ENCODE measurements at regions not wholly inside any gene's neighbourhood (a gene's known extent, or its start where the extent isn't known, plus 50 kb on each side); places are given as distances from the start of the nearest gene placed in this dataset.

DNA sequence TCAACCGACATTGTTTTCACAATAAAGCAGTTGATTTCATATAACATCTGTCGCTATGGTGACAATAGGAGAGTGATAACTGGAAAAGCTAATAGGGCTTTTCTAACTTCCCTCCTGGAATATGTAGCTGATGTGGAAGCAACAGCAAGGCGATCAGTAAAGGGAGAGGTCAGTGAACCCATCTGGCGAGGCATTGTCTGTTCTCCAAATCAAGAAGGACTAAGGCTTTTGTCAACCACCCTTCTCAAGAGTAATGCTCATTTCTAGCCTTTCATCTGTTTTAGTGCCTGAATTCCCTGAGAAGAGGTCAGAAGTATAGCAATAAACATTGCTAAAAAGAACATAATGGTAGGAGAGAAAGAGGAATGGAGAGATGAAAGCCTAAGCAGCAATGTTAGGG lies 201.3 kb downstream of the AKAP7 start:
- H2BK15ac ChIP-seq (ENCODE audit: low read length) = no peak overlapping the region
- no peak overlapping the region for H3K4me2 ChIP-seq (ENCODE audit: insufficient read depth in 1 of 2, low read depth in 2 of 2, low read length in 2 of 2)
- no peak overlapping the region for H3K23ac ChIP-seq (ENCODE audit: insufficient read length)
- peaks cover 0 to 3% (median 0%) of the 10 kb centered on the region in 4 experiments; a peak in 1 of 8 replicates for H3K36me3 ChIP-seq (ENCODE audit: control insufficient read depth in 2 of 4, insufficient read depth in 4 of 4, low read length in 3 of 4)
- peaks cover 0 to 3% (median 0%) of the 10 kb centered on the region in 4 experiments; a peak in 1 of 7 replicates for H3K4me1 ChIP-seq (replicated peaks in 1 of 4; ENCODE audit: control insufficient read depth in 3 of 4, insufficient read depth in 4 of 4, low read length in 3 of 4)
- no peak overlapping the region for H2BK12ac ChIP-seq (ENCODE audit: low read depth, low read length)
- H2AFZ ChIP-seq (ENCODE audit: low read length) = no peak overlapping the region
- DNase-seq (ENCODE audit: low read depth in 1 of 2, low spot score in 2 of 2) (no peak), FAIRE-seq (peak; percentile 7)
- H3K18ac ChIP-seq (ENCODE audit: extremely low read depth, low read length) = no peak overlapping the region
- H3K56ac ChIP-seq (replicated peaks; ENCODE audit: insufficient read length, low read depth, low read length) = no peak overlapping the region
- no peak overlapping the region for H3K4me3 ChIP-seq (ENCODE audit: extremely low read depth in 1 of 4, insufficient read depth in 2 of 4, low read depth in 3 of 4, low read length in 4 of 4)
- H2BK20ac ChIP-seq (ENCODE audit: low read length) = no peak overlapping the region
- no peak overlapping the region for H4K8ac ChIP-seq (ENCODE audit: extremely low read depth, insufficient read depth, low read length)
- CTCF ChIA-PET (ENCODE audit: partially characterized antibody) = no interaction called here
- no peaks in the 10 kb centered on the region for H3K9me3 ChIP-seq (ENCODE audit: insufficient read depth in 2 of 2, low read depth in 1 of 2, low read length in 1 of 2)
- no peaks in the 10 kb centered on the region for H4K20me1 ChIP-seq (replicated peaks in 1 of 2; ENCODE audit: control insufficient read depth in 1 of 2, insufficient read depth in 2 of 2, low read length in 2 of 2)
- no peaks in the 10 kb centered on the region for H3K79me1 ChIP-seq (ENCODE audit: low read depth, low read length)
- peak overlapping the region; percentile 1; the same call in 1 of the 2 replicates for H2BK5ac ChIP-seq (ENCODE audit: low read depth, low read length)
- no peaks in the 10 kb centered on the region for H3K79me2 ChIP-seq (ENCODE audit: control insufficient read depth in 1 of 2, insufficient read depth in 2 of 2, low read length in 2 of 2)
- 94% methylated on average over 4 of the region's 4 CpGs; no CpG with 5 or more reads in 1 of the 2 experiments for WGBS, 2 experiments (ENCODE audit: extremely low coverage in 1 of 2, insufficient coverage in 1 of 2, insufficient read length in 1 of 2, insufficient replicate concordance in 2 of 2, low coverage in 1 of 2, low lambda C conversion rate in 2 of 2, missing lambda C conversion rate in 1 of 2)
- H2BK120ac ChIP-seq (replicated peaks; ENCODE audit: low read depth, low read length) = no peak overlapping the region
- H4K91ac ChIP-seq (replicated peaks; ENCODE audit: insufficient read length, low read length) = peak overlapping the region; percentile 25
- H4K5ac ChIP-seq (ENCODE audit: insufficient read length, low read depth, low read length) = no peak overlapping the region
- no peak overlapping the region for H3K4ac ChIP-seq (replicated peaks; ENCODE audit: insufficient read length, low read depth, low read length)
- no peak overlapping the region for H3K27ac ChIP-seq (ENCODE audit: low read depth, low read length)
- POLR2A ChIA-PET (ENCODE audit: partially characterized antibody) = no interaction called here
- no peaks in the 10 kb centered on the region for H3K27me3 ChIP-seq (replicated peaks in 1 of 4; ENCODE audit: control insufficient read depth in 3 of 4, extremely low read depth in 1 of 4, insufficient read depth in 3 of 4, low read length in 3 of 4)
- no peaks in the 10 kb centered on the region; the same call in 1 of the 2 replicates for H3K23me2 ChIP-seq (ENCODE audit: low read depth, low read length)
- no peak overlapping the region for H2AK5ac ChIP-seq (ENCODE audit: low read depth, low read length)
- H3K14ac ChIP-seq (ENCODE audit: insufficient read length) = no peak overlapping the region
- H3K9ac ChIP-seq (replicated peaks in 1 of 4; ENCODE audit: extremely low read depth in 1 of 4, low read depth in 3 of 4, low read length in 3 of 4) = no peak overlapping the region
- TF ChIP-seq TCF12 (IDR thresholded peaks at IDR 0.05; ENCODE audit: low read depth, low read length) (no peak), BCL11A (IDR thresholded peaks at IDR 0.05; ENCODE audit: low read depth in 2 of 2, low read length in 2 of 2) (no peak), CTBP2 (IDR thresholded peaks at IDR 0.05; ENCODE audit: borderline replicate concordance, insufficient read depth, insufficient read length, low read length) (no peak), CBX5 (IDR thresholded peaks at IDR 0.05; ENCODE audit: low read depth, low read length) (no peak), SP1 (IDR thresholded peaks at IDR 0.05; ENCODE audit: low read depth, low read length) (no peak), KDM4A (IDR thresholded peaks at IDR 0.05; ENCODE audit: low read depth, low read length, severe bottlenecking) (no peak), NANOG (IDR thresholded peaks at IDR 0.05; ENCODE audit: insufficient read depth, low read depth, low read length, poor library complexity, severe bottlenecking) (no peak)
